Thoracic aorta (tissue), 2 donors: ENCODE measurements at regions not wholly inside any gene's neighbourhood (a gene's known extent, or its start where the extent isn't known, plus 50 kb on each side); places are given as distances from the start of the nearest gene placed in this dataset.

Source experiments
- ATAC-seq: fragments of 150-250 bp; one replicate; pipeline ENCODE4 v1.8.0; 2017; ENCODE audit warnings: low read depth; ENCODE audit not compliant: insufficient number of reproducible peaks, low FRiP score
- DNase-seq: peaks from one replicate; pipeline ENCODE4 v3.0.0-alpha.2; 2020; ENCODE audit warnings: low spot score
- H3K27ac ChIP-seq, 2 donors: fragments of 200-600 bp; sonication (generic); 1 replicate in 1 of 2; 2 replicates in 1 of 2; pipeline ENCODE4 v1.5.1; 2016; ENCODE audit warnings: mild to moderate bottlenecking in 2 of 2, moderate library complexity in 2 of 2
- H3K27me3 ChIP-seq: fragments of 200-600 bp; sonication (generic); replicated peaks from 2 replicates; pipeline ENCODE4 v1.6.0; 2016; ENCODE audit warnings: mild to moderate bottlenecking; ENCODE audit not compliant: insufficient read depth
- H3K36me3 ChIP-seq: fragments of 200-600 bp; sonication (generic); one replicate; pipeline ENCODE4 v1.5.1; 2016
- H3K4me1 ChIP-seq, 2 donors: fragments of 200-600 bp; sonication (generic); 1 replicate in 1 of 2; 2 replicates in 1 of 2; pipeline versions ENCODE4 v1.5.1 to v1.6.0; 2016; ENCODE audit warnings: low read depth in 2 of 2, mild to moderate bottlenecking in 1 of 2; ENCODE audit not compliant: control insufficient read depth in 1 of 2
- H3K4me3 ChIP-seq: fragments of 200-600 bp; sonication (generic); 2 replicates; pipeline ENCODE4 v1.5.1; 2016; ENCODE audit warnings: mild to moderate bottlenecking
- H3K9me3 ChIP-seq: fragments of 200-600 bp; sonication (generic); 2 replicates; pipeline ENCODE4 v1.5.1; 2016
- TF ChIP-seq, protein P1 (sequence below): fragments of 200-600 bp; sonication (generic); IDR thresholded peaks from one replicate; pipeline ENCODE4 v1.5.1; 2019; ENCODE audit warnings: antibody characterized with exemption

DNA sequence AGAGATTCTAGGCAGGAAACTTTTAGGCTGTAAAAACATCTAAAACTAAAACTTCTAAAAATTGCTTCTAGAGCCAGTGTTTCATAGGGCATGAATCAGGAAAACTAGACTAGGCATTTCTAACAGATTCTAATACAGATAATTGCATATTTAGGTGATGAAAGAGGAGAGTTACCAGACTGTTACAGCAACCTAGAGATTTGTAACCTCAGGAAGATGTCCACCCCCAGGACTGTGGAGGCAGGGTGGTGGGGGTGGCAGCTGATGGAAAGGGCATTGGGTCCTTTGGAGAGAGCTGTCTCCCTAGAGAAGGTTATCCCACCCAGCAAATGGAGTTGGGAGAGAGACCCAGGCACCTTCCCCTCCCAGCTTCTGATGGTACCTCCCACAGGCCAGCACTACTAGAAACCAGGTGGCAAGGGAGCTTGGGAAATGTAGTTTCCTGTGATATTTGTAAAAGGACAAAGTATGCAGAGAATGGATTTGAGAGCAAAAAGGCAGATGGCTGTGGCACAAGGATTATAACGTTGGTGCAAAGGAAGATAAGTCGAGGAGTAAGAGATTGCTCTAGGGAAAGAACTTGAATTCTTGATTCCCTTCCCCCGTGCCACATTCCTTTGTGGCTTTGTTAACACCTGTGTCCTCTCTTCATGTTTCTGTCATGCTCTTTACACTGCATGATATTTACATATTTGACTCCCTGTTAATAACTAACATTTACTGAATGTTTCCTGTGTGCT lies 75.6 kb upstream of the MGAT5 start:
- Histone ChIP-seq H3K27me3 (no peaks in the 10 kb centered on the region), H3K4me3 (no peak overlapping the region), H3K4me1 (peaks cover 9 to 51% of the 10 kb centered on the region in 2 donors), H3K27ac (no peak overlapping the region), H3K36me3 (no peaks in the 10 kb centered on the region), H3K9me3 (no peaks in the 10 kb centered on the region)
- TF ChIP-seq, protein P1, sequence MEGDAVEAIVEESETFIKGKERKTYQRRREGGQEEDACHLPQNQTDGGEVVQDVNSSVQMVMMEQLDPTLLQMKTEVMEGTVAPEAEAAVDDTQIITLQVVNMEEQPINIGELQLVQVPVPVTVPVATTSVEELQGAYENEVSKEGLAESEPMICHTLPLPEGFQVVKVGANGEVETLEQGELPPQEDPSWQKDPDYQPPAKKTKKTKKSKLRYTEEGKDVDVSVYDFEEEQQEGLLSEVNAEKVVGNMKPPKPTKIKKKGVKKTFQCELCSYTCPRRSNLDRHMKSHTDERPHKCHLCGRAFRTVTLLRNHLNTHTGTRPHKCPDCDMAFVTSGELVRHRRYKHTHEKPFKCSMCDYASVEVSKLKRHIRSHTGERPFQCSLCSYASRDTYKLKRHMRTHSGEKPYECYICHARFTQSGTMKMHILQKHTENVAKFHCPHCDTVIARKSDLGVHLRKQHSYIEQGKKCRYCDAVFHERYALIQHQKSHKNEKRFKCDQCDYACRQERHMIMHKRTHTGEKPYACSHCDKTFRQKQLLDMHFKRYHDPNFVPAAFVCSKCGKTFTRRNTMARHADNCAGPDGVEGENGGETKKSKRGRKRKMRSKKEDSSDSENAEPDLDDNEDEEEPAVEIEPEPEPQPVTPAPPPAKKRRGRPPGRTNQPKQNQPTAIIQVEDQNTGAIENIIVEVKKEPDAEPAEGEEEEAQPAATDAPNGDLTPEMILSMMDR = no peak
- ATAC-seq (no peak), DNase-seq (no peak)

DNA sequence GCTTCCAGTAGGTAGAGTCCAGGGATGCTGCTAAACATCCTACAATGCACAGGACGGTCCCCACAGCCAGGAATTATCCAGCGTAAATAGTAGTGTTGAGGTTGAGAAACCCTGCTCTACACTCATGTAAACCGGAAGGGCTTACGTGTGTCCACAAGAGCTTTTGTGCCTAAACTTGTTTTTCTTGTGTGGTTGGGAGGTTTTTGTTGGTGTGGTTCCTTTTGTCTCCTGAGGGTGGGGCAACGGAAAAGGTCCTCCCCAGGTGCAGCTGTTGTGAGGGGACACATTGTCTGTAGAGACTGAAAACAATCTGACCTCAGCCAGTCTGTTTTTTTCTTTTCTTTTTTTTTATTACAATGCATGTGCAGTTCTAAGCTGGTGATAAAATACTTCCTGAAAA lies 72.7 kb upstream of the MGAT5 start:
- no peak for DNase-seq
- H3K27ac ChIP-seq = no peak overlapping the region
- H3K9me3 ChIP-seq = no peaks in the 10 kb centered on the region
- H3K4me1 ChIP-seq = peaks cover 0 to 22% of the 10 kb centered on the region in 2 donors
- H3K36me3 ChIP-seq = no peaks in the 10 kb centered on the region
- H3K4me3 ChIP-seq = no peak overlapping the region
- TF ChIP-seq, protein P1 = no peak
- H3K27me3 ChIP-seq = no peaks in the 10 kb centered on the region
- no peak for ATAC-seq

DNA sequence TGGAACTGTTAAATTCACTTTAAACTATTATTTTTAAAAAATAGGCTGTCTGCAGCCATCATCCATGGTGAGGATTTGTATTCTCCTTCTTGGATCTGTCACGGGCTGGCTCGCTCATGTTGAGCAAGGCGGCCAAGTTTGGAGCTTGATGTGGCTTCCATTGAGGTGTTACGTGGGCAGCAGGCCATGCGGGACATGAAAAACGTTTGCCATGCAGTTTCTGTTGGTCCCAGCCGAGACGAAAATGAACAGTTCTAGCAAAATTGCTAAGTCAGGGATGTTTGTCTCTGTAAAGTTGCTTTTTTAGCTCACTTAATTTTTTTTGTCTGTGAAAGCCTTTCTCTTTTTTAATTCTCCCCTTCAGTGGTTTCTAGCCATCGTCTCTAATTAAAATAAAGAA lies 70.2 kb upstream of the MGAT5 start:
- ATAC-seq = no peak
- H3K36me3 ChIP-seq = no peaks in the 10 kb centered on the region

DNA sequence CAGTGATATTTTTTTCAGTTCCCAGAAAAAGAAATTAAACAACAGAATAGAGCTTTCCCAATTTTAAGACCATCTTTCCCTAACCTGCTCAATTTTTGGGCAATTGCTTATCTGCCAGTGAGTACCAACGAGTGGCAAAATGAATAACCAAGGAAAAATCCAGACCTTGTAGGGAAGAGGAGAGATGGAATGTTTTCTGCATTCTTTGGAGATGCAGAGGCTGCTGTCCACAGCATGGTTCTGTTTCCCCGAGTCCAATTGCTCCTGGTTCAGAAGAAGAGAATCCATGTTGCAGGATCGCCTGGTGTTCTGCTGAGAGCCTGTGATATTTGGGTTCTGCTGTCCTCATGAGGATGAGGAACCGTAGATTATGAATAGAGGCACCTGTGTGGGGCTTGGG lies 68.2 kb upstream of the MGAT5 start:
- DNase-seq (no peak), ATAC-seq (no peak)
- Histone ChIP-seq H3K4me3 (no peak overlapping the region), H3K36me3 (no peaks in the 10 kb centered on the region), H3K27me3 (no peaks in the 10 kb centered on the region), H3K4me1 (peaks cover 12 to 34% of the 10 kb centered on the region in 2 donors), H3K27ac (no peak overlapping the region), H3K9me3 (no peaks in the 10 kb centered on the region)
- TF ChIP-seq, protein P1 = no peak

More for the DNA sequence above, 70.2 kb upstream of the MGAT5 start:
- H3K4me1 ChIP-seq = peaks cover 0 to 23% of the 10 kb centered on the region in 2 donors
- no peaks in the 10 kb centered on the region for H3K27me3 ChIP-seq
- no peaks in the 10 kb centered on the region for H3K9me3 ChIP-seq
- no peak overlapping the region for H3K27ac ChIP-seq
- TF ChIP-seq, protein P1 = no peak
- H3K4me3 ChIP-seq = no peak overlapping the region
- DNase-seq = no peak

DNA sequence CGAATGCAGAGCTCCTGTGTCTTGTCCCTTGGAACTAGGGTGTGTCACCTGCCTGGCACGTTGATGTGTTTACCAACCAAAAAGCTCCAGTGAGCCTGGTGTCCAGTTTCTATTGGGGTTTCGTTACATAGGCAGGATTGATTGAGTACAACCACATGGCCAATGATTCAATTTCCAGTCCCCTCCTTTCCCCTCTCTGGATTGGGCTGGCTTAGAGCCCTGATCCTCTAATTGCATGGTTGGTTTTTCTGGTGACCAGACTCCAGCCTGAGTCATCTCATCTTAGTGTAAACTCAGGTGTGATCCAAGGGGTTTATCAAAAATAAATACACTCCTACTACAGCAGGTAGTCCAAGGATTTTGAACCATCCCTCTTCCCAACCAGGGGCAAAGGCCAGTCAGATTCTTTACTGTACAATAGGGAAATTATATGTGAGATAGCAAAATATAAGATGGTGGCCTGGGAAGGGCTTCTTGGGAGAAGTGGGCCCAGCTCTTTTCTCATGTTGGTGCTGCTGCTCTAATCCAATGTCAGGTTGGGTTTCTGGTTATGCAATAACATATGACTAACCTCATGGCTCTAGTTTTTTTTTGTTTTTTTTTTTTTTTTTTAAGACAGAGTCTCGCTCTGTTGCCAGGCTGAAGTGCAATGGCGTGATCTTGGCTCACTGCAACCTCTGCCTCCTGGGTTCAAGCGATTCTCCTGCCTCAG lies 64.7 kb upstream of the MGAT5 start:
- DNase-seq (no peak), ATAC-seq (peak; percentile 15)
- H3K9me3 ChIP-seq = no peaks in the 10 kb centered on the region
- H3K4me3 ChIP-seq = no peak overlapping the region
- no peak overlapping the region for H3K27ac ChIP-seq
- peaks cover 29 to 58% of the 10 kb centered on the region in 2 donors for H3K4me1 ChIP-seq
- H3K36me3 ChIP-seq = no peaks in the 10 kb centered on the region
- TF ChIP-seq, protein P1 = no peak
- no peaks in the 10 kb centered on the region for H3K27me3 ChIP-seq
